Keratinocyte (primary cell): ENCODE measurements at regions not wholly inside any gene's neighbourhood (a gene's known extent, or its start where the extent isn't known, plus 50 kb on each side); places are given as distances from the start of the nearest gene placed in this dataset.

ENCODE experiments used
- CTCF ChIP-seq, 3 experiments: IDR thresholded peaks in 1 of 3; conservative IDR thresholded peaks in 1 of 3; optimal IDR thresholded peaks in 1 of 3; 2 replicates in 2 of 3; 3 replicates in 1 of 3; pipeline versions ENCODE3 to v1.5.1; 2011; ENCODE audit warnings: low read length in 3 of 3, mild to moderate bottlenecking in 3 of 3, moderate library complexity in 2 of 3, control low read depth in 1 of 3, inconsistent platforms in 1 of 3; ENCODE audit not compliant: insufficient read depth in 2 of 3; ENCODE audit errors: extremely low read depth in 1 of 3
- EZH2 ChIP-seq: IDR thresholded peaks from one replicate; pipeline ENCODE4 v1.6.1; 2012; ENCODE audit warnings: inconsistent platforms, mild to moderate bottlenecking, low read length, moderate library complexity

GRCh38 chr14:87133073-87133801, 859.7 kb downstream of the GALC start:
- TF ChIP-seq EZH2 (no peak), CTCF (optimal IDR thresholded peaks at IDR 0.05 in 1 of 3, IDR thresholded peaks at IDR 0.05 in 1 of 3, conservative IDR thresholded peaks at IDR 0.05 in 1 of 3; ENCODE audit: extremely low read depth in 1 of 3, insufficient read depth in 2 of 3, low read length in 3 of 3) (no peak)
